CD4-positive, alpha-beta T cell treated with Interleukin-10 for 1 hour (primary cell): ENCODE measurements at regions not wholly inside any gene's neighbourhood (a gene's known extent, or its start where the extent isn't known, plus 50 kb on each side); places are given as distances from the start of the nearest gene placed in this dataset.

Source experiments
- DNase-seq: peaks from one replicate; pipeline ENCODE4 v3.0.0-alpha.2; 2020

GRCh38 chr2:203814661-203815540, 52.7 kb upstream of the CTLA4 start:
- peak; percentile 80 for DNase-seq

GRCh38 chr2:203815541-203815898, 52.1 kb upstream of the CTLA4 start:
- DNase-seq: no peak

- no peak for DNase-seq
Observed at GRCh38 chr2:203817147-203817546, 50.4 kb upstream of the CTLA4 start.
